H9 (cell line): ENCODE measurements at regions not wholly inside any gene's neighbourhood (a gene's known extent, or its start where the extent isn't known, plus 50 kb on each side); places are given as distances from the start of the nearest gene placed in this dataset.

Experiments used
- DNase-seq: peaks from one replicate; pipeline ENCODE4 v3.0.0-alpha.2; 2017
- H2AFZ ChIP-seq: one replicate; pipeline ENCODE4 v1.6.1; 2013; ENCODE audit warnings: mild to moderate bottlenecking, low read length, control low read depth, moderate library complexity
- H2AK5ac ChIP-seq: 2 replicates; pipeline ENCODE4 v1.6.1; 2013; ENCODE audit warnings: low read length, control low read depth, mixed read lengths; ENCODE audit not compliant: insufficient read length
- H2BK120ac ChIP-seq: one replicate; pipeline ENCODE4 v1.6.1; 2013; ENCODE audit warnings: low read depth, mild to moderate bottlenecking, low read length, control low read depth, inconsistent platforms; ENCODE audit not compliant: poor library complexity, severe bottlenecking
- H2BK12ac ChIP-seq: 2 replicates; pipeline ENCODE4 v1.6.1; 2013; ENCODE audit warnings: low read length, control low read depth, mixed read lengths, low read depth; ENCODE audit not compliant: insufficient read length
- H2BK15ac ChIP-seq: 2 replicates; pipeline ENCODE4 v1.6.1; 2013; ENCODE audit warnings: low read depth, low read length, control low read depth
- H2BK20ac ChIP-seq: one replicate; pipeline ENCODE4 v1.6.1; 2013; ENCODE audit warnings: low read depth, mild to moderate bottlenecking, low read length, control low read depth, inconsistent platforms; ENCODE audit not compliant: poor library complexity, severe bottlenecking
- H2BK5ac ChIP-seq: 2 replicates; pipeline ENCODE4 v1.6.1; 2013; ENCODE audit warnings: low read length, control low read depth, mixed read lengths; ENCODE audit not compliant: insufficient read length
- H3K14ac ChIP-seq: 2 replicates; pipeline ENCODE4 v1.6.1; 2013; ENCODE audit warnings: low read length, control low read depth; ENCODE audit not compliant: insufficient read depth
- H3K18ac ChIP-seq: 2 replicates; pipeline ENCODE4 v1.6.1; 2013; ENCODE audit warnings: low read depth, mild to moderate bottlenecking, mixed read lengths, low read length, control low read depth; ENCODE audit not compliant: insufficient read length
- H3K23ac ChIP-seq: 2 replicates; pipeline ENCODE4 v1.6.1; 2013; ENCODE audit warnings: low read length, control low read depth, mixed read lengths, low read depth; ENCODE audit not compliant: insufficient read length
- H3K23me2 ChIP-seq: 2 replicates; pipeline ENCODE4 v1.6.1; 2013; ENCODE audit warnings: low read depth, mild to moderate bottlenecking, mixed read lengths, low read length, control low read depth; ENCODE audit not compliant: insufficient read length, poor library complexity, severe bottlenecking
- H3K27ac ChIP-seq: 2 replicates; pipeline ENCODE4 v1.5.1; 2013; ENCODE audit warnings: low read length, control low read depth, mixed read lengths, low read depth; ENCODE audit not compliant: insufficient read length
- H3K27me3 ChIP-seq: 2 replicates; pipeline ENCODE4 v1.6.1; 2013; ENCODE audit warnings: low read length, control low read depth, inconsistent platforms; ENCODE audit not compliant: insufficient read depth
- H3K4ac ChIP-seq: 2 replicates; pipeline ENCODE4 v1.6.1; 2013; ENCODE audit warnings: low read depth, mild to moderate bottlenecking, control low read depth, inconsistent platforms, low read length, moderate library complexity
- H3K4me1 ChIP-seq: 2 replicates; pipeline ENCODE4 v1.6.1; 2013; ENCODE audit warnings: low read length, control low read depth, inconsistent platforms; ENCODE audit not compliant: insufficient read depth
- H3K4me2 ChIP-seq: 2 replicates; pipeline ENCODE4 v1.6.1; 2013; ENCODE audit warnings: low read length, control low read depth, mixed read lengths; ENCODE audit not compliant: insufficient read length, insufficient read depth
- H3K56ac ChIP-seq: 2 replicates; pipeline ENCODE4 v1.6.1; 2013; ENCODE audit warnings: low read depth, mild to moderate bottlenecking, mixed read lengths, low read length, control low read depth; ENCODE audit not compliant: insufficient read length
- H3K79me1 ChIP-seq: 2 replicates; pipeline ENCODE4 v1.6.1; 2013; ENCODE audit warnings: low read depth, mild to moderate bottlenecking, moderate library complexity, low read length, control low read depth, inconsistent platforms; ENCODE audit not compliant: insufficient read depth, poor library complexity, severe bottlenecking
- H3K79me2 ChIP-seq: 2 replicates; pipeline ENCODE4 v1.6.1; 2013; ENCODE audit warnings: low read length, control low read depth, inconsistent platforms; ENCODE audit not compliant: insufficient read depth
- H3K9ac ChIP-seq: 2 replicates; pipeline ENCODE4 v1.6.1; 2013; ENCODE audit warnings: low read length, control low read depth, mixed read lengths; ENCODE audit not compliant: insufficient read length; ENCODE audit errors: extremely low read depth
- H3K9me3 ChIP-seq: one replicate; pipeline ENCODE4 v1.6.1; 2013; ENCODE audit warnings: low read depth, low read length, inconsistent platforms; ENCODE audit not compliant: control insufficient read depth
- H3T11ph ChIP-seq: one replicate; pipeline ENCODE4 v1.6.1; 2013; ENCODE audit warnings: mild to moderate bottlenecking, low read length, control low read depth, inconsistent platforms
- H4K20me1 ChIP-seq: one replicate; pipeline ENCODE4 v1.6.1; 2013; ENCODE audit not compliant: control insufficient read depth, insufficient read length, insufficient read depth
- H4K5ac ChIP-seq: 2 replicates; pipeline ENCODE4 v1.6.1; 2013; ENCODE audit warnings: low read depth, mild to moderate bottlenecking, mixed read lengths, low read length, control low read depth; ENCODE audit not compliant: insufficient read length
- H4K8ac ChIP-seq: replicated peaks from 2 replicates; pipeline ENCODE4 v1.6.1; 2013; ENCODE audit warnings: low read length, control low read depth, mixed read lengths, low read depth; ENCODE audit not compliant: insufficient read length
- H4K91ac ChIP-seq: 2 replicates; pipeline ENCODE4 v1.6.1; 2013; ENCODE audit warnings: low read depth, mild to moderate bottlenecking, moderate library complexity, mixed read lengths, low read length, control low read depth; ENCODE audit not compliant: insufficient read length
- H3K27ac Mint-ChIP-seq, 3 experiments: 2 replicates in 2 of 3; 3 replicates in 1 of 3; pipeline ENCODE4 v1.8.0; 2020 to 2021; ENCODE audit warnings: mixed read lengths in 3 of 3, mild to moderate bottlenecking in 1 of 3, moderate library complexity in 1 of 3
- H3K27me3 Mint-ChIP-seq: 2 replicates; pipeline ENCODE4 v1.8.0; 2021; ENCODE audit warnings: low read depth, mild to moderate bottlenecking, moderate library complexity, mixed read lengths
- H3K36me3 Mint-ChIP-seq, 3 experiments: 2 replicates in 2 of 3; 3 replicates in 1 of 3; pipeline ENCODE4 v1.8.0; 2020 to 2021; ENCODE audit warnings: low read depth in 3 of 3, mixed read lengths in 3 of 3; ENCODE audit not compliant: insufficient read depth in 1 of 3
- H3K4me1 Mint-ChIP-seq, 2 experiments: 2 replicates each; pipeline ENCODE4 v1.8.0; 2020; ENCODE audit warnings: mixed read lengths in 2 of 2
- H3K4me3 Mint-ChIP-seq, 2 experiments: 2 replicates in 1 of 2; 3 replicates in 1 of 2; pipeline ENCODE4 v1.8.0; 2020 to 2021; ENCODE audit warnings: mild to moderate bottlenecking in 2 of 2, mixed read lengths in 2 of 2, moderate library complexity in 1 of 2
- H3K9me3 Mint-ChIP-seq, 2 experiments: 2 replicates in 1 of 2; 3 replicates in 1 of 2; pipeline ENCODE4 v1.8.0; 2020; ENCODE audit warnings: mild to moderate bottlenecking in 2 of 2, mixed read lengths in 2 of 2, moderate library complexity in 1 of 2
- WGBS: extraction: QIAGEN DNeasy Blood & Tissue Kit; methylation state at CpG from one replicate; pipeline ENCODE4 v1.1.7; 2013; ENCODE audit warnings: missing lambda C conversion rate, low lambda C conversion rate, mixed read lengths; ENCODE audit not compliant: insufficient read length; ENCODE audit errors: extremely low coverage; 5-methylcytosine and 5-hydroxymethylcytosine counted together
- TF ChIP-seq, protein P1 (sequence below): fragments of 200-600 bp; sonication (generic); conservative IDR thresholded peaks from 3 replicates; pipeline ENCODE4 v1.8.0; 2021; ENCODE audit warnings: antibody characterized with exemption, mild to moderate bottlenecking

DNA sequence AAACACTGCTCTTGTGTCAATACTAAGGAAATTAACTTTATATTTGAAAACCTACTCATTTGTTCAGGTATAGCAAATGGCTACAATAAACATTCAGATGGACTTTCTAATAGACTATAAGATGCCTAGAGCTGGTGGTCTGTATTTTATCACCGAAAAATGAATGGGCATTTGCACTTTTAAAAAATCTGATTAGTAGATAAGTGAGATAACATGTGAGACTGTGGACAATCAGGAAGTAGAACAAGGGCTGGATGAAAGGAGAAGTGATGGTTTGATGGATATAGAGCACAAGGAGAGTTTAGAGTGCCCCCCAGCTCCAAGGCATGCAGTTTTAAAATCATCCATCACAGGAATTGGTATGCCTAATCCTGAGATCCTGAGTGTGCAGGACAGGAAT is 308.4 kb upstream of the RARB start:
- Mint-ChIP-seq H3K36me3 (no peaks in the 10 kb centered on the region), H3K9me3 (no peaks in the 10 kb centered on the region; a peak in 1 of 5 replicates), H3K27me3 (no peaks in the 10 kb centered on the region), H3K4me1 (no peaks in the 10 kb centered on the region), H3K4me3 (no peak overlapping the region), H3K27ac (no peak overlapping the region)
- H3K27me3 ChIP-seq = no peaks in the 10 kb centered on the region
- H3K14ac ChIP-seq = no peak overlapping the region
- H3K79me1 ChIP-seq = no peaks in the 10 kb centered on the region
- H3K27ac ChIP-seq = no peak overlapping the region
- H3K18ac ChIP-seq = no peak overlapping the region
- H3K4ac ChIP-seq = no peak overlapping the region
- WGBS = no CpG with 5 or more reads among the region's 1 CpG
- no peak overlapping the region for H2BK120ac ChIP-seq
- no peaks in the 10 kb centered on the region for H3K79me2 ChIP-seq
- H4K8ac ChIP-seq = no peak overlapping the region
- no peak for DNase-seq
- H3K23me2 ChIP-seq = no peaks in the 10 kb centered on the region
- TF ChIP-seq, protein P1, sequence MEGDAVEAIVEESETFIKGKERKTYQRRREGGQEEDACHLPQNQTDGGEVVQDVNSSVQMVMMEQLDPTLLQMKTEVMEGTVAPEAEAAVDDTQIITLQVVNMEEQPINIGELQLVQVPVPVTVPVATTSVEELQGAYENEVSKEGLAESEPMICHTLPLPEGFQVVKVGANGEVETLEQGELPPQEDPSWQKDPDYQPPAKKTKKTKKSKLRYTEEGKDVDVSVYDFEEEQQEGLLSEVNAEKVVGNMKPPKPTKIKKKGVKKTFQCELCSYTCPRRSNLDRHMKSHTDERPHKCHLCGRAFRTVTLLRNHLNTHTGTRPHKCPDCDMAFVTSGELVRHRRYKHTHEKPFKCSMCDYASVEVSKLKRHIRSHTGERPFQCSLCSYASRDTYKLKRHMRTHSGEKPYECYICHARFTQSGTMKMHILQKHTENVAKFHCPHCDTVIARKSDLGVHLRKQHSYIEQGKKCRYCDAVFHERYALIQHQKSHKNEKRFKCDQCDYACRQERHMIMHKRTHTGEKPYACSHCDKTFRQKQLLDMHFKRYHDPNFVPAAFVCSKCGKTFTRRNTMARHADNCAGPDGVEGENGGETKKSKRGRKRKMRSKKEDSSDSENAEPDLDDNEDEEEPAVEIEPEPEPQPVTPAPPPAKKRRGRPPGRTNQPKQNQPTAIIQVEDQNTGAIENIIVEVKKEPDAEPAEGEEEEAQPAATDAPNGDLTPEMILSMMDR = no peak
- H2AK5ac ChIP-seq = no peak overlapping the region
- H2BK5ac ChIP-seq = no peak overlapping the region
- H4K5ac ChIP-seq = no peak overlapping the region
- no peak overlapping the region for H2BK12ac ChIP-seq
- H3K4me2 ChIP-seq = no peak overlapping the region
- H3K23ac ChIP-seq = no peak overlapping the region
- H2AFZ ChIP-seq = no peak overlapping the region
- no peaks in the 10 kb centered on the region for H4K20me1 ChIP-seq
- H3K9ac ChIP-seq = no peak overlapping the region
- H3K56ac ChIP-seq = no peak overlapping the region
- H3K4me1 ChIP-seq = no peaks in the 10 kb centered on the region
- no peak overlapping the region for H2BK15ac ChIP-seq
- no peak overlapping the region for H2BK20ac ChIP-seq
- no peak overlapping the region for H4K91ac ChIP-seq
- no peaks in the 10 kb centered on the region for H3K9me3 ChIP-seq
- no peak overlapping the region for H3T11ph ChIP-seq
